GM18498 (cell line): ENCODE measurements at regions not wholly inside any gene's neighbourhood (a gene's known extent, or its start where the extent isn't known, plus 50 kb on each side); places are given as distances from the start of the nearest gene placed in this dataset.

Source experiments
- ATAC-seq: cut with Tn5 transposase; IDR thresholded peaks from one replicate; pipeline ENCODE4 v1.9.1; 2021; ENCODE audit warnings: mild to moderate bottlenecking, moderate library complexity; ENCODE audit not compliant: unreplicated experiment

GRCh38 chr6:26304797-26305640 is 60.0 kb upstream of the BTN3A2 start:
- peak; percentile 39 for ATAC-seq

GRCh38 chr6:26305641-26305969 is 59.4 kb upstream of the BTN3A2 start:
- no peak for ATAC-seq

DNA sequence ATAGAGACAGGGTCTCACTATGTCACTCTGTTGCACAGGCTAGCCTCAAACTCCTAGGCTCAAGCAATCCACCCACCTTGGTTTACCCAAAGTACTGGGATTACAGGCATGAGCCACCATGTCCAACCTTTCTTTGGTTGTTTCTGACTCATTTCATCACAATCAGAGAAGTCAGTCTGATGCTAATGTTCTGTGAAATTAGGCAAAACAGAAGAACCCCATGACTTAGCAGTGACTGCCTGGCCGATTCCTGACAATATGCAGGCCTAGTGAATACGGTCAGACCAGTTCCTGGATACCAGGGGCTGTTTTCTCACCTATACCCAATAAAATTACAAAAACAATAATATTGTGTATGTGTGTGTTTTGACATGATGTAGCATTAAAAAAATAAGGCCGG is 58.8 kb upstream of the BTN3A2 start:
- ATAC-seq, result no peak

DNA sequence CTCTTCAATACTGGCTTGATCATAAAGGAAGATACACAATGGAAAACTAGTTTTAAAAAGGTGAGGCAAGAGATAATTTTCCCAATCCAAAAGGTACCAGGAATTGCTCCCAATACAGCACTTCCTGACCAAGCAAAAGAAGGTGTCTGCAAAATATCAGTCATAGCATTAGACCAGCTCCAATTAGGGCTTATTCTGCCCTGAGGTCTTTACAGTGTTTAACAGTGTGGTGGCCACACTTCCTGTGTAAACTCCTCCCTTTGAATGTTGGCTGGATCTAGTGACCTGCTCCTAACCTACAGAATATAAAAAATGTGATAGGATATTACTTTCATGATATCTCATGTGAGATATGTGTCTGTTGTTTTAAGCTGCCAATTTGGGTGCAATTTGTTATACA is 57.1 kb upstream of the BTN3A2 start:
- no peak for ATAC-seq

DNA sequence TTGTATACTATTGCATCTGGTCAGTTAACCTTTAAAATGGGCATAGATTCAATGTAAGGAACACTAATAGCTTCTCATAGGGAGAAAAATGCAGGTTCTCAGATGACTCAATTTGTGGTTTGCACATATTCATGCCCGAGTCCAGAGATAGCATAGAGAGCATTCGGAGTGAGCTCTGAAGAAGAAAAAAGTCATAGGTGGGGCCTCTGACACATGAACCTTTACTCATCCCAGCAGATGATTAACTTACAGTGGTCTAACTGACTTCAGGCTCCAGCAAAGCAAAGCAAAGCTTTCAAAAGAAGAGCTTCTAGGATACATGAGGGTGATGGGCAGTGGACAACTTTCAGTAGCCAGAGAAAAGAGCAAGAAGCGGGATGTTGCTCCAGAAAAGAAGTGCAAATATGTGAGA is 55.3 kb upstream of the BTN3A2 start:
- peak; percentile 44 for ATAC-seq

DNA sequence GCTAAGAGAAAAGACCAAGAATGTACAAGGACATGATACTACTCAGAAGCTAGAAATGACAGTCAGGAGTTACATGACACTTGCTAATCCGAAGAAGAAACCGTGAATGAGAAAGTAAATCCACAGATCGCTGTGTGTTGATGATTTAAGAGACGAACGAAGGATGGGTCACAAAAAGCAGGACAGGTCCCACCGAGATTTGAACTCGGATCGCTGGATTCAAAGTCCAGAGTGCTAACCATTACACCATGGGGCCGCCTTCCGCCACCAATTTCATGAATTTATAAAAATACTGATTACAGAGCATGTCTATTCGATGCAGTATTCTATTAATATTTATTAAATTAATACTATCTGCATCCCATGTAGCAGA is 54.0 kb upstream of the BTN3A2 start:
- ATAC-seq, result no peak

DNA sequence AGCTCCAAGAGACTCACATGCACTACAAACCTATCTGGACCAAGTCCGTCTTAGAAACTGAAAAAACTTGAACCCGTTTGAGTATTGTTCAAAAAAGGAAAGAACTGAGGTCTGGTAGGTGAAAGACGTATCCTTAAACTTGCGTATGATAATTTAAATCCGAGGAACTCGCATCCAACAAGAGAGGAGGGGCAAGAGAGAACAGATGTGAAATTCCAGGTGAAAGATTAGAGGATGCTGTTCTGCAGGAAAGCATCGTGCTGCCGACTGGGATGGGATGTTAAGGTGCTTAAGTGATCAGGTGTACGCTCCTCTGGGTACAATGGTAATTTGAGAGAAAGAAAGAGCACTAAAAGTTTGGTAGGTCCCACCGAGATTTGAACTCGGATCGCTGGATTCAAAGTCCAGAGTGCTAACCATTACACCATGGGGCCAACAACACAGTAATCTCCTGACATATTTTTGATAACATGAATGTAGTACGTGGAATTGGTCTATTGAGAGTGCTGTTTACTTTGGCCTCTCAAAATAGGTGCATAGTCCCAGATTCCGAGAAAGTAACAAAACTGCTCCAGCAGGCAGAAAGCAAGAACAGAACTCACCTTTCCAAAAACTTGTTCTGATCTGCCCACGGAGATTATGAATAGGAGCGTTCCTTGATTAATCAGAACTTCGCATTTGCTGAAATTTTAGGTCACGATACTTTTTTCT is 53.5 kb upstream of the BTN3A2 start:
- peak; percentile 33 for ATAC-seq

DNA sequence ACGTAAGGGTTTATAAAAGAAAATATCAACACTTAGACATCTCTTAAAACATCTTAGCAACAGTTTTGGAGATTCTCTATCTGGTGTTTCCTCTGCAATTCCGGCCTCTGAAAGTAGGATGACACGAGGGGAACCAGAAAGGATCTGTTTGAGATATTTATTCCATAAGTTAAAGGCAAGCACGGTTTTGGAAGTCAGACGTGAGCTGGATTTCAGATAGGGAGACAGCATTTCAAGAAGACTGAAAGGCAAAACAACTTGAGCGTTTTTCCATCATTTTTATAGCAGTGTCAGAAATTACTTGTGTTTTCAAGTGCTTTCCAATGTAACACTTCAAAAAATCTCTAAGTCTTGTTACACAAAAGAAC is 52.9 kb upstream of the BTN3A2 start:
- ATAC-seq, result no peak

DNA sequence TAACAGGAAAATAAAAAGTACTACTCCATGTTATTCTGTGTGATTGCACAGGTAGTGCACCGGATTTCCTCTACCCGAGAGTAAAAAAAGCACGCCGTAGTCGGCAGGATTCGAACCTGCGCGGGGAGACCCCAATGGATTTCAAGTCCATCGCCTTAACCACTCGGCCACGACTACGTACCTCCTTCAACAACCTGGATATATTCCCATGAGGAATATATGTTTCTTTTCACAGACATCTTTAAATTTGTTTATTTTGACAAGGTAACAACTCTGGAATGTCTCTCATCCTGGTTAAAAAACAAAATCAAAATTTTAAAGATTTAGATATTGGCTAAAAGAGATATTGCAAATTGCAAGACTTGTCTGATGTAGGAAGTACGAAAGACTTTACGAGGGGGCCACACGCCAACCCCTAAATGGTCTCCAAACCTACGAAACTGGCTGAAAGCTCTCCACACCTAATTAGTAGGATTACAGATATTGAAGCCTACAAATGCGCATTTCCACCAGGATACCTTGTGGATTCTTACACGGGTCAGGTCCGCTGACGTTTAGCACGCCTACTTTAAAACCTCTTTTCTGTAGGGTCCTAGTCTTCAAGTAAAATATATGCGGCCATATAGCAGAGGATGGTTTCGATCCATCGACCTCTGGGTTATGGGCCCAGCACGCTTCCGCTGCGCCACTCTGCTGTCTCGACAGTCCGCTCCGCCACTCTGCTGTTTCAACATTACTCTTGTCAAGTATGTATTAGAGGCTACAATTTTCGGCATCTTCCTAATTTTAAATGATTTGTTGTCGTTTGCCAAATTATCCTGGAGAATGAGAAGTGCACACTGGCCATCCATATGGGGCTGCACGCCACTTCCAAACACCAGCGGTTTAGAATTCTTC is 52.2 kb upstream of the BTN3A2 start:
- peak; percentile 39 for ATAC-seq
